NOMO-1 treated with DMSO at 0.1 percent for 48 hours (cell line): ENCODE measurements at regions not wholly inside any gene's neighbourhood (a gene's known extent, or its start where the extent isn't known, plus 50 kb on each side); places are given as distances from the start of the nearest gene placed in this dataset.
A peak's percentile ranks its signal among the peaks of the same experiment; 100 is the strongest.
"Not testable (repeated sequence)": the region's sequence is repeated elsewhere in the genome, so short reads cannot be mapped to it uniquely, and the experiment has no call there.

ENCODE experiments used
- DNase-seq: peaks from one replicate; lab custom pipeline; 2025; ENCODE audit not compliant: unreplicated experiment; lab: John Stamatoyannopoulos, UW

- no peak for DNase-seq
Measured at GRCh38 chr2:176891105-176891504, 321.5 kb upstream of the HNRNPA3 start.

GRCh38 chr2:176891857-176892256, 320.7 kb upstream of the HNRNPA3 start:
- no peak for DNase-seq

DNA sequence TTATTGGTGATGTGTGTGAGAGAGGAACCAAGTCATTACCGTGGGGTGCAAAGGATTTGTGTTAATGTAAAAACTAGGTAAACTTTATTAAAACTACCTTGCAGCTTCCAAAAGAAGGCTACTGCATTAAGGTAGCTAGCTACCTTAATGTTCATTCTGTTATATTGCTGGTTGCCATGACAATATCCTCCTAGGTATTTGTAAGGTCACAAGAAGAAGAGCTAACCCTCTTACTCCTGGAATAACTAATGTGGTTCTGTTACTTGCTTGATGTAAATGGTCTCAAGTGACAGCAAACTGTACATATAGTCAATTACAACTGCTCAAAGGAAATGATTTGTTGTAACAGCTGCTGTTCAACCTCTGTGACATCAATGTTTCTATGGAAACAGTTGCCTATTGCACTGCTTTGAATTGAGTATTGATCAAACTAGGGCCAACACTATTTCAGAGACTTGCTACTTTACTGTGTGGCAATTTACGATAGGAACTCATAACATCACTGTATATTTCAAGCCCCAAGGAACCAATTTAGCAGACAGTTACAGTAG, 319.8 kb upstream of the HNRNPA3 start:
- DNase-seq, result no peak

DNA sequence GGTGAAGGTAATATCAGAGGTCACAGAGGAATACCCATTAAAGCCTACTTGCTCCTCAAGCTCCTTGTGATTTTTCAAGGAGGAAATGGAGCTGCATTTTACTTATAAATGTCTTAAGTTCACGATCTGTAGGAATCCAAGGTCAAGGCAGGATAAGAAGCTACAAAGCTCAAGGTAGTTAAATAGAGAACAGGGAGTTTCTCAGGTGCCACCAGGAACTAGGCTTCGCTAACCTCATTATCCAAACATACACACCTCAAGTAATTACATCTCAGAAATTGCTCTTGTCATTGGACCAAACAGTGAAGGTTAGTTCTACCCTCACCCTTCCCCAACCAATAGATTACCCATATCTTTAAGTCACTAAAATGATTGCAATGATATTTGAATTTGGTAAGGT, 317.4 kb upstream of the HNRNPA3 start:
- DNase-seq, result no peak

DNA sequence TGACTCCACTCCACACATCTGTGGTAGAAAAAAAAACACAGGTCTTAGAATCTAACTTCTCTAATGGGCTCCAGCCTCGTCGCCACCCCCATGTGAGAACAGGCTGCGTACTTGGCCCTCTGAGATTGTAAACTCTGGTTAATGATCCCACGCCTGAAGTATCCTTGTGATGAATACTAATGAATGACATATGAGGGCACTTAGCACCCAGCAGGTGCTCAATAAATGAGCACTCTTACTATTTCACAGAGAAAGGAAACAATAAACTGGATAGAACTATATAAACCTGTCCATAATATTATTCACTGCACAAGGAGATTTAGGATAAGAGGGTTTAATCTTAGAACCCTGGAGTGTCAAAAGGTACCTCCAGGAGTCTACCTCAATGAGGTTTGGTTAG, 310.1 kb upstream of the HNRNPA3 start:
- DNase-seq, result no peak

GRCh38 chr2:176904053-176904452, 308.5 kb upstream of the HNRNPA3 start:
- not testable (repeated sequence) for DNase-seq

- no peak for DNase-seq
Measured at GRCh38 chr2:176907341-176907740, 305.3 kb upstream of the HNRNPA3 start.

- no peak for DNase-seq
Measured at GRCh38 chr2:176910828-176911227, 301.8 kb upstream of the HNRNPA3 start.

GRCh38 chr2:176913955-176914354, 298.6 kb upstream of the HNRNPA3 start:
- DNase-seq, result no peak

- DNase-seq, result no peak
Measured at GRCh38 chr2:176914371-176914770, 298.2 kb upstream of the HNRNPA3 start.

GRCh38 chr2:176922545-176922944, 290.0 kb upstream of the HNRNPA3 start:
- not testable (repeated sequence) for DNase-seq

DNA sequence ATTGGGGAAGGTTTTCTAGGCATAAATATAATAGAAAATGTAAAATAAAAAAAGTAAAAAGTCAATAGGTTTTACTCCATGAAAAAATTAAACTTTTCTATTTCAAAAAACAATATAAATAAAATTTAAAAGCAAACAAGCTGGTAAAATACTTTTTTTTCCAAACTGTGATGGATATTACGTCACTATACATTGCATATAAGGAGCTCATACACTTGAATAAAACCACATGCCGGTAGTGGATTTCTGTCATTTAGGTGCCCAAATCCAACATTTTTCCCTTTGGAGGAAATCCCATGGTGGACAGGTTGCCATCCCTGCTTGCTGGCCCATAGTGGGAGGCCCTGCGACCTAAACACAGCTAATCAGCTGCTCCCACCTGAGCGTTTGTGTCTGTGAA, 289.4 kb upstream of the HNRNPA3 start:
- DNase-seq, result no peak

DNA sequence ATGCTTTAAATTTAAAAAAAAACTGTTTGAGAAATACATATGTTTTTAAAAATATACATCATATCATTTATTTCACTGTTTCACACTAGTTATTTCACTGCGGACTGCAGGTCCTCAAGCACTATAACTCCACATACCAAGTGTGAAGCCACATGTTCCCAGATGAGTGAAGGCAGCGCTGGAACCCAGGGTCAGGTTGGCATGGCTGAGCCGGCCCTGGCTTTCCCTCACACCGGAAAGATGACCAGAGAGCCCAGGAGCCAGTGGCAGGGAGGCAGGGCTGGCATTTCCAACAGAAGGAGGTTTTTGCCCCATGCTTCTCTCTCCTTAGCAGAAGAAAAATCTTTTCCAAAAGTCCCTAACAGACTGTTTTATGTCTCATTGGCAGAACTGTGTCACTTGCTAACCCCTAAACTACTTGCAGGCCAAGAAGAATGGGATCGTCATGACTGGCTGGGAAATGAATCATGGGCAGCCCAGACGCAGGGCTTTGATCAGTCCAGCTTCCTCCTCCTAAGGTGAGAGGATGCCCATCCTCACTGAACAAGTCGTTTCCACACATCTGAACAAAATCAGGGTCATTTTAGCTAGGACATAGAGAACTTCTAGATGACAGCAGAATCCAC, 287.6 kb upstream of the HNRNPA3 start:
- no peak for DNase-seq

DNA sequence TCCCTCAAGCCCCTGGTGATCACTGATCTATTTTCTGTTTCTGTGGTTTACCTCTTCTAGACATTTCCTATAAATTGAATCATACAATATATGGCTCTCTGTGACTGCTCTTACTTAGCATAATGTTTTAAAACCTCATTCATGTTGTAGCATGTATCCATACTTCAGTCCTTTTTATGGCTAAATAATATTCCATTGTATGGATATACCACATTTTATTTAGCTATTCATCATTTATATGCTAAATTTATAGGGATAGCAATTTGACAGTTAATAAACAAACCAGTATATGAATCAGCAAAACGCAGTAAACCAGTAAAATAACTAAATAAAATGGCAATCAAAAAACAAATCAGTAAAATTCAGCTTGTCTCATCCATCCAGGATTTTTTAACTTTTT, 286.1 kb upstream of the HNRNPA3 start:
- no peak for DNase-seq

GRCh38 chr2:176929387-176929786, 283.2 kb upstream of the HNRNPA3 start:
- not testable (repeated sequence) for DNase-seq

GRCh38 chr2:176931588-176932563, 280.7 kb upstream of the HNRNPA3 start:
- DNase-seq, result peak; percentile 31

- DNase-seq, result peak; percentile 19
Measured at GRCh38 chr2:176934131-176934530, 278.5 kb upstream of the HNRNPA3 start.

- no peak for DNase-seq
Measured at GRCh38 chr2:176934869-176935415, 277.7 kb upstream of the HNRNPA3 start.

DNA sequence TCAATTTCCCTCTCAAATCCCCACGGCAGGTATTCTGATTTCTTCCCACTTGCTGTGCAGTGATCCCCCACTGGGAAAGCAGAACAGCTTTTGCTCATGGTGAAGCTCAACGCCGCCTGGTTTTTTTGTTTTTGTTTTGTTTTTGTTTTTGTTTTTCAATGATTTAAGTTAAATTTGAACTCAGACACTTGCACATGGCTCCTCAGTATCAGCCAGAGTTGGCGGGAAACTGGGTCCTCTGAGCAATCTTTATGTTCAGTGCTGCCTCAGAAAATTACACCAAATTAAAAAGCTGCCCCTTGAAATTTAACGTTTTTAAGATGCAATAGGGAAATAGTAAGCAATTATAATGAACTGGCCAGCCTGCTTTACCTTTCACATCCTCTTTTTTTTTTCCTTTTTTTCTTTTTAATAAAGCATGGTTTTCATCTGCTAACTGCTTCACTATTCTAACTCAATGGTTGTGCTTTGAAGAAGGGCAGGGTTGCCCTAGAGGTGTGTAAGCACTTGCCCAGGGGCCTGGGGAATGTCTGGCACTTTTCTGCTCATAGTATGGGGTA, 277.0 kb upstream of the HNRNPA3 start:
- DNase-seq, result peak; percentile 83

GRCh38 chr2:176936410-176936809, 276.2 kb upstream of the HNRNPA3 start:
- peak; percentile 77 for DNase-seq

DNA sequence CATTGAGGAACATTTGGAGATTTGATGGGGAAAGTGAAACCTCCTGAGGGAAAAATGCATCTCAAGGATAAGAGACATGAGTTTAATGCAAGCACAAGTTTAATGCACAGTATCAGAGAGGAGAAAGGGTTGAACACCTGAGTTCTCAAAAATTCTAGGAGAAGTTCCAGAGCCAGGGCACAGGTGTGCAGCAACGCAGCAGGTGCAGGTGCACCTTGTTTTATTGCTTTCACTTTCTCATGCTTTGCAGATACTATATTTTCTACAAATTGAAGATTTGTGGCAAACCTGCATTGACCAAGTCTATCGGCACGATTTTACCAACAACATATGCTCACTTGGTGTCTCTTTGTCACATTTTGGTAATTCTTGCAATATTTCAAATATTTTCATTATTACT, 267.6 kb upstream of the HNRNPA3 start:
- DNase-seq, result no peak
